Spleen (tissue), 11 donors: ENCODE measurements at regions not wholly inside any gene's neighbourhood (a gene's known extent, or its start where the extent isn't known, plus 50 kb on each side); places are given as distances from the start of the nearest gene placed in this dataset.
A peak's percentile ranks its signal among the peaks of the same experiment; 100 is the strongest.
"Not testable (repeated sequence)": the region's sequence is repeated elsewhere in the genome, so short reads cannot be mapped to it uniquely, and the experiment has no call there.

ENCODE experiments used
- DNase-seq: peaks from one replicate; pipeline ENCODE4 v3.0.0-alpha.2; 2020
- H3K27ac ChIP-seq, 8 donors: fragments of 200-600 bp; sonication (generic) in 7 of 8; 1 replicate in 4 of 8; 2 replicates in 4 of 8; pipeline versions ENCODE4 v1.5.0 to v1.8.0; 2016 to 2021; ENCODE audit warnings: inconsistent platforms in 4 of 8, mild to moderate bottlenecking in 4 of 8, moderate library complexity in 1 of 8
- H3K27me3 ChIP-seq, 7 donors: fragments of 200-600 bp; sonication (generic) in 6 of 7; replicated peaks in 1 of 7; 1 replicate in 4 of 7; 2 replicates in 3 of 7; pipeline versions ENCODE4 v1.5.0 to v1.8.0; 2016 to 2021; ENCODE audit warnings: inconsistent platforms in 3 of 7, mild to moderate bottlenecking in 1 of 7
- H3K36me3 ChIP-seq, 6 donors: fragments of 200-600 bp; sonication (generic) in 5 of 6; 1 replicate in 4 of 6; 2 replicates in 2 of 6; pipeline versions ENCODE4 v1.5.0 to v1.8.0; 2016 to 2021; ENCODE audit warnings: inconsistent platforms in 2 of 6
- H3K4me1 ChIP-seq, 6 donors: fragments of 200-600 bp; sonication (generic) in 5 of 6; 1 replicate in 3 of 6; 2 replicates in 3 of 6; pipeline versions ENCODE4 v1.5.0 to v1.8.0; 2016 to 2021; ENCODE audit warnings: inconsistent platforms in 3 of 6
- H3K4me3 ChIP-seq, 8 donors: fragments of 200-600 bp; sonication (generic) in 7 of 8; 1 replicate in 4 of 8; 2 replicates in 4 of 8; pipeline versions ENCODE4 v1.5.0 to v1.8.0; 2016 to 2021; ENCODE audit warnings: inconsistent platforms in 4 of 8, mild to moderate bottlenecking in 4 of 8, moderate library complexity in 2 of 8
- H3K9me3 ChIP-seq, 8 donors: fragments of 200-600 bp; sonication (generic) in 7 of 8; 1 replicate in 4 of 8; 2 replicates in 4 of 8; pipeline versions ENCODE4 v1.5.0 to v1.8.0; 2016 to 2021; ENCODE audit warnings: inconsistent platforms in 4 of 8
- POLR2A ChIP-seq, 3 donors: fragments of 450-650 bp; IDR thresholded peaks; one replicate each; pipeline ENCODE4 v1.5.1; 2017; ENCODE audit warnings: antibody characterized with exemption in 3 of 3, mild to moderate bottlenecking in 1 of 3
- POLR2AphosphoS5 ChIP-seq, 3 donors: sonication (generic); formaldehyde crosslinking; IDR thresholded peaks; one replicate each; pipeline ENCODE4 v1.5.1; 2017; ENCODE audit warnings: antibody characterized with exemption in 3 of 3
- WGBS, 5 donors: extraction: QIAGEN DNeasy Blood & Tissue Kit in 3 of 5; methylation state at CpG; one replicate each; pipeline versions ENCODE4 v1.1.5 to v1.1.7; 2013 to 2018; 5-methylcytosine and 5-hydroxymethylcytosine counted together
- intact Hi-C: fragments of 100-400 bp; cut with DNase I; formaldehyde crosslinking; loops from one replicate; pipeline ENCODE4 v1.15.0; 2023; ENCODE audit warnings: low total_unique reads
- TF ChIP-seq, protein P1 (sequence below), 11 experiments: fragments of 200-600 bp in 7 of 11; fragments of 450-650 bp in 4 of 11; sonication (generic) in 4 of 11; IDR thresholded peaks in 8 of 11; conservative IDR thresholded peaks in 3 of 11; 1 replicate in 7 of 11; 2 replicates in 4 of 11; pipeline versions ENCODE4 v1.4.0 to v1.8.0; 2016 to 2021; ENCODE audit warnings: antibody characterized with exemption in 11 of 11, inconsistent platforms in 4 of 11, mild to moderate bottlenecking in 1 of 11
- donor health status: healthy with polysubstance abuse.
- donor health status: DM: no; HTN: no; CAD: no; lungs with moderate emphysema.
- donor health status: DM: no; HTN: no; CAD: no.
- donor health status: Bipolar disorder and iron deficiency.
- donor health status: healthy.
- donor health status: DM: no; HTN: no; CAD: no.
- donor health status: DM: yes; HTN: yes; CAD: no.

DNA sequence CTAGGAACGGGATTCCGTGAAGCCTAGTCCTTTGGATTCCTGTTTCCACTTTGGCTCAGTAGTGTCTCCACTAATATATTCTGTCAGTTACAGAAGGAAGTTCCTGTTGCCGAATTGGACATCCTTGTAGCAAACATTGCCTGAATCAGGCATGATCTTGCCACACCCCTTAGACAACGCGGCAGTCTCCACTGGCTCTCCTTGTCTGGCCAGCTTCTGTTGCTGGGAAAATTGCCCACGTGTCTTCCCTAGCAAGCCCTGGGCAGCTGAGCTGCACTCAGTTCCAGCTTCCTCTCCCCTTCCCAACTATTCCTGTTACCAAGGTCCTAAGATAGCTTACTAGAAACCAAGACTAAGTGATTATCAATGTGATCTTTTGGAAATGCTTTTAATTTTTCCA is 316.6 kb upstream of the RIOK2 start:
- Histone ChIP-seq H3K27ac (peak overlapping the region in 3 of 8 donors; percentile 13 to 30 (median 22)), H3K4me1 (no peaks in the 10 kb centered on the region), H3K36me3 (no peaks in the 10 kb centered on the region), H3K9me3 (no peaks in the 10 kb centered on the region), H3K27me3 (no peaks in the 10 kb centered on the region), H3K4me3 (no peak overlapping the region)
- WGBS, 5 donors, result 58 to 75% (median 68%) methylated on average over 6 of the region's 6 CpGs
- TF ChIP-seq POLR2AphosphoS5 (IDR thresholded peaks at IDR 0.05) (peak in 1 of 3 donors; percentile 36), POLR2A (IDR thresholded peaks at IDR 0.05) (no peak)
- DNase-seq, result no peak
- intact Hi-C loops, result no loop called here

DNA sequence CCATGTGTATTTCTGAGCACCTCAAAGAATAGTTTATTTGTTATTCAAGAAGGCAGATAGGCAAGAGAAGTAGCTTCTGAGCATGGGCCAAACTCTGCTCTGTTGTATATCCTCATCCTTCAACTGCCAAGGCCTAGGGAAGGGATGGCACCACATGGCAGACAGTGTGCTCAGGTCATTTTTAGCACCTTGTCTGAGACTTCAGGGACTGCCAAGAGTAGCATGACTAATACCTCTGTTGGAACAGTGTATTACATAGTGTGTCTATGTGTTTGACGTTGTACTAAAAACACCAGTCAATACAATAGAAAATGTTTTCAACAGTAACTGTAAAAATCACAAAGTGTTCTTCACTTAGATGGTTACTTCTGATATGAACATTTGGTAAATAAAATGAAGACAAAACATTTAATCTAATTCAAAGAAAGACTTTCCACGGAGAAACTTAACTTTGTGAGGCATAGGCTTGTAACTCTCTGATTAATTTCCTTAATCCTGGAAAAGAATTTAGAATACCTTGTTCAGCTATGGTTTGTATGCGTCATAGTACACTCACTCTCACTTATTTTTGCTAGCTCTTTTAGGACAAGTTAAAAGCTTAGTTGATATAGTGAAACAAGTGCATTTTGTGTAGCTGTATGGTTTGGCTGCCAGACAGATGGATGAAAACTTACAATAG is 318.4 kb upstream of the RIOK2 start:
- TF ChIP-seq POLR2AphosphoS5 (IDR thresholded peaks at IDR 0.05) (no peak), POLR2A (IDR thresholded peaks at IDR 0.05) (no peak)
- TF ChIP-seq, protein P1, sequence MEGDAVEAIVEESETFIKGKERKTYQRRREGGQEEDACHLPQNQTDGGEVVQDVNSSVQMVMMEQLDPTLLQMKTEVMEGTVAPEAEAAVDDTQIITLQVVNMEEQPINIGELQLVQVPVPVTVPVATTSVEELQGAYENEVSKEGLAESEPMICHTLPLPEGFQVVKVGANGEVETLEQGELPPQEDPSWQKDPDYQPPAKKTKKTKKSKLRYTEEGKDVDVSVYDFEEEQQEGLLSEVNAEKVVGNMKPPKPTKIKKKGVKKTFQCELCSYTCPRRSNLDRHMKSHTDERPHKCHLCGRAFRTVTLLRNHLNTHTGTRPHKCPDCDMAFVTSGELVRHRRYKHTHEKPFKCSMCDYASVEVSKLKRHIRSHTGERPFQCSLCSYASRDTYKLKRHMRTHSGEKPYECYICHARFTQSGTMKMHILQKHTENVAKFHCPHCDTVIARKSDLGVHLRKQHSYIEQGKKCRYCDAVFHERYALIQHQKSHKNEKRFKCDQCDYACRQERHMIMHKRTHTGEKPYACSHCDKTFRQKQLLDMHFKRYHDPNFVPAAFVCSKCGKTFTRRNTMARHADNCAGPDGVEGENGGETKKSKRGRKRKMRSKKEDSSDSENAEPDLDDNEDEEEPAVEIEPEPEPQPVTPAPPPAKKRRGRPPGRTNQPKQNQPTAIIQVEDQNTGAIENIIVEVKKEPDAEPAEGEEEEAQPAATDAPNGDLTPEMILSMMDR (IDR thresholded peaks at IDR 0.05 in 8 of 11, conservative IDR thresholded peaks at IDR 0.05 in 3 of 11), result no peak
- Histone ChIP-seq H3K4me1 (no peaks in the 10 kb centered on the region), H3K9me3 (no peaks in the 10 kb centered on the region), H3K4me3 (no peak overlapping the region), H3K36me3 (no peaks in the 10 kb centered on the region), H3K27me3 (no peaks in the 10 kb centered on the region), H3K27ac (no peak overlapping the region)
- WGBS, 5 donors, result 66 to 75% (median 75%) methylated on average over 3 of the region's 3 CpGs
- intact Hi-C loops, result no loop called here
- DNase-seq, result no peak

DNA sequence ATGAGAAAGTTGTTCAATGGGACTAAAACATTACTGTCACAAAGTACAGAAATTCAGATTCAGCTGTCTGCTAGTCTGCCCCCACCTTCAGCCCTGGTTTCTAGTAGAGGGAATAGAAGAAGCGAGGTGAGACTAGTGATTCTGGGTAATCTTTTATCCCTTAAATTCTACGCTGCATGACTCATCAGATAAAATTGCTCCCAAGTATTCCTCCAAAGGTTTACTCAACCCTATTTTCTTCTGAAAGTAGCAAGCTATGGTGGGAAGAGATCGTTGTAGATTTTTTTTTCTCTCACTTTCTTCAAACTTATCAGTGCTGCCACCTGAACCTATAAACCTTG is 318.9 kb upstream of the RIOK2 start:
- H3K9me3 ChIP-seq, result no peaks in the 10 kb centered on the region
- TF ChIP-seq POLR2AphosphoS5 (IDR thresholded peaks at IDR 0.05) (no peak), POLR2A (IDR thresholded peaks at IDR 0.05) (no peak)
- TF ChIP-seq, protein P1 (IDR thresholded peaks at IDR 0.05 in 8 of 11, conservative IDR thresholded peaks at IDR 0.05 in 3 of 11), result no peak
- no peaks in the 10 kb centered on the region for H3K36me3 ChIP-seq
- H3K27me3 ChIP-seq, result no peaks in the 10 kb centered on the region
- intact Hi-C loops, result no loop called here
- WGBS, 5 donors, result 71 to 92% (median 86%) methylated on average over 3 of the region's 3 CpGs
- H3K4me1 ChIP-seq, result no peaks in the 10 kb centered on the region
- no peak overlapping the region for H3K27ac ChIP-seq
- H3K4me3 ChIP-seq, result no peak overlapping the region
- DNase-seq, result no peak

DNA sequence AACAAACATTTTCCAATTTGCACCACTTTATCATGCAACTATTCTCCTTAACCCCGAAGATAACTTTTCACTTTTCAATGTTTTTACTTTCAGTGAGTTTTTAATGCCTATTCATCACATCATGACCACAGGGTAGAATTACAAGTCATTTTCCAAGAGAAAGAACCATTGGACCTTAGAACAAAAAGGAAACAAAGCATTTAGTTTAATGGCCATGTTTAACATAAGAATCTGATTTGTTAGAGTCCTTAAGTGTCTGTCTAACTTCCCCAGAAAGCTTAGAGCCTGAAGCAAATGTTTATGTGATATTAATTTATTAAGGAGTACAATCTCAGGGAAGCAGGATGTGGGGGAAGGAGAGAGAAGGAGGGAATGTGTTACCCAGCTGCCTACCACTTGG is 325.8 kb upstream of the RIOK2 start:
- TF ChIP-seq, protein P1 (IDR thresholded peaks at IDR 0.05 in 8 of 11, conservative IDR thresholded peaks at IDR 0.05 in 3 of 11), result no peak
- no peak for TF ChIP-seq POLR2AphosphoS5 (IDR thresholded peaks at IDR 0.05)
- no peak for TF ChIP-seq POLR2A (IDR thresholded peaks at IDR 0.05)
- no peaks in the 10 kb centered on the region for H3K27me3 ChIP-seq
- no peaks in the 10 kb centered on the region for H3K9me3 ChIP-seq
- DNase-seq, result no peak
- no peaks in the 10 kb centered on the region for H3K4me1 ChIP-seq
- no peak overlapping the region for H3K4me3 ChIP-seq
- 80 to 91% (median 84%) methylated on average over 1 of the region's 1 CpG for WGBS, 5 donors
- intact Hi-C loops, result no loop called here
- H3K36me3 ChIP-seq, result no peaks in the 10 kb centered on the region
- no peak overlapping the region for H3K27ac ChIP-seq

DNA sequence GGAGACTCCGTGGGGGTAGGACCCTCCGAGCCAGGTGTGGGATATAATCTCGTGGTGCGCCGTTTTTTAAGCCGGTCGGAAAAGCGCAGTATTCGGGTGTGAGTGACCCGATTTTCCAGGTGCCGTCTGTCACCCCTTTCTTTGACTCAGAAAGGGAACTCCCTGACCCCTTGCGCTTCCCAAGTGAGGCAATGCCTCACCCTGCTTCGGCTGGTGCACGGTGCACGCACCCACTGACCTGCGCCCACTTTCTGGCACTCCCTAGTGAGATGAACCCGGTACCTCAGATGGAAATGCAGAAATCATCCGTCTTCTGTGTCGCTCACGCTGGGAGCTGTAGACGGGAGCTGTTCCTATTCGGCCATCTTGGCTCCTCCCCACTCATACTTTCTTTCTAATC is 336.5 kb upstream of the RIOK2 start:
- H3K4me3 ChIP-seq, H3K9me3 ChIP-seq, H3K27ac ChIP-seq, DNase-seq, H3K4me1 ChIP-seq, H3K36me3 ChIP-seq, H3K27me3 ChIP-seq, intact Hi-C loops: not testable (repeated sequence)
- WGBS, 5 donors, result 84 to 93% (median 91%) methylated on average over 20 to 22 of the region's 22 CpGs

DNA sequence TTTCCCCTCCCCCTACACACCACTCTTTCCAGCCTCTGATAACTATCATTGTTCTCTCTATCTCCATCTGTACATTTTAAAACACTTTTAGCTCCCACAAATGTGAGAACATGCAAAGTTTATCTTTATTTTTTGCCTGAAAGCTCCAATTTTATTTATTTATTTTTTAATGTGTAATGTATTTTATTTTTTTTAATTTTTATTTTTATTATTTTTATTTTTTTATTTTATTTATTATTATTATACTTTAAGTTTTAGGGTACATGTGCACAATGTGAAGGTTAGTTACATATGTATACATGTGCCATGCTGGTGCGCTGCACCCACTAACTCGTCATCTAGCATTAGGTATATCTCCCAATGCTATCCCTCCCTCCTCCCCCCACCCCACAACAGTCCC is 340.3 kb upstream of the RIOK2 start:
- H3K4me1 ChIP-seq, H3K4me3 ChIP-seq, intact Hi-C loops, DNase-seq, H3K9me3 ChIP-seq, H3K27ac ChIP-seq, H3K36me3 ChIP-seq, H3K27me3 ChIP-seq: not testable (repeated sequence)
- WGBS, 5 donors, result 88 to 89% methylated on average over 2 of the region's 2 CpGs; no CpG with 5 or more reads in 3 of the 5 donors
